HG02642 (cell line): ENCODE measurements at regions not wholly inside any gene's neighbourhood (a gene's known extent, or its start where the extent isn't known, plus 50 kb on each side); places are given as distances from the start of the nearest gene placed in this dataset.

Source experiments
- ATAC-seq: cut with Tn5 transposase; IDR thresholded peaks from one replicate; pipeline ENCODE4 v1.9.1; 2021; ENCODE audit warnings: mild to moderate bottlenecking; ENCODE audit not compliant: unreplicated experiment, poor library complexity

DNA sequence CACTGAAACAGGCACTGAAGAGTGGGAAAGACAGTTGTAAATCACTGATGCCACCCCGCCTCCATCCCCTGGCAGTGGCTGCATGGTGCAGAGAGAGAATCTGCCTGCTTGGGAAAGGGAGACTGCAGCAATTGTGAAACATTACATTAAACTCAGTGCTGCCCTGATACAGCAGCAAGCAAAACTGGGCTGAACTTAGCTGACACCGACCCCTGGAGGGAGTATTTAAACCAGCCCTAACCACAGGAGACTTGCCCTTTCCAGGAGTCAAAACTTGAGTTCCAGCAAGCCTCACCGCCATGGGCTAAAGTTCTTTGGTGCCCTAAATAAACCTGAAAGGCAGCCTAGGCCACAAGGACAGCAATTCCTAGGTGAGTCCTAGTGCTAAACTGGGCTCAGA lies 109.4 kb upstream of the PLPP4 start:
- ATAC-seq = no peak

DNA sequence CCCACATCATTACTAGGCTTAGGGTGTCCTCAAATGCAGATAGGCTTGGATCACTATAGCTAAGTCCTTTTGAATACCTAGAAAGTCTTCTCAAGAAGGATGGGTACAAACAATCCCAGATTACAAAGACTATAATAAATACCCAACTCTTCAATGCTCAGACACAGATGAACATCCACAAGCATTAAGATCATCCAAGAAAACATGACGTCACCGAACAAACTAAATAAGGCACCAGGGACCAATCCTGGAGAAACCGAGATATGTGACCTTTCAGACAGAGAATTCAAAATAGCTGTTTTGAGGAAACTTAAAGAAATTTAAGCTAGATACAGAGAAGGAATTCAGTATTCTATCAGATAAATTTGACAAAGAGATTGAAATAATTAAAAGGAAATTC lies 108.0 kb upstream of the PLPP4 start:
- ATAC-seq = no peak

DNA sequence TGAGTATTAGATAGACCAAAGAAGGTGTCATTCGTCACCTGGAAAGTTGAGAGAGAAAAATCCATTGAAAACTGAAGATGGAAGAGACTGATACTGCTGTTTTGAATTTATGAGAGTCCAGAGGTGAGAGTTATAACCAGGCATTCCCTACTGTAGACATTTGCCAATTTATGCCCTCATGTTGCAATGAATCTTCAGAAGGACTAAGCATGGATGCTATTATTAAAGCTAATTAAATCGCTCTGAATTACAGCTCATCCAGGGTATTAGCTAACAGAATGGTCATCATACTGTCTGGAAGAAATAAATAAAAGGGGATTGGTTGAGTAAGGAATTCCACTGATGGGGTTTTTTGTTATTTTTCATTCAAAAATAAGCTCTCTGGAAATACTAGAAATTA lies 101.6 kb upstream of the PLPP4 start:
- no peak for ATAC-seq

DNA sequence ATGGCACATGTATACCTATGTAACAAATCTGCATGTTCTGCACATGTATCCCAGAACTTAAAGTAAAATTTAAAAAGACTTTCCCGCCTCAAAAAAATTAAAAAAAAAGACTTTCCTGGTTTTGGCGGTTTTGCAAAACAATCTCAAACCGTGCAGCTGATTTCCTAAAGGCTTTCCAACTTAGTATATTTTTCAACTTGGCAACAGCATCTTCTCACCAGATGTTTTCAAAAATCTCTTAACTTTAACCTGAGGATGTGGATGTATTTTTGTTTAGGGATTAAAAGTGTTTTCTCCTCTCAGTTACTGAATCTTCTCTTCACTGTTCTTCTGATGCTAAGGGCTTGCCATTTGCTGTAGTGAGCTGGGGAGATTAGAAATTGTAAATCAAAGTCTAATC lies 96.5 kb upstream of the PLPP4 start:
- ATAC-seq = no peak

DNA sequence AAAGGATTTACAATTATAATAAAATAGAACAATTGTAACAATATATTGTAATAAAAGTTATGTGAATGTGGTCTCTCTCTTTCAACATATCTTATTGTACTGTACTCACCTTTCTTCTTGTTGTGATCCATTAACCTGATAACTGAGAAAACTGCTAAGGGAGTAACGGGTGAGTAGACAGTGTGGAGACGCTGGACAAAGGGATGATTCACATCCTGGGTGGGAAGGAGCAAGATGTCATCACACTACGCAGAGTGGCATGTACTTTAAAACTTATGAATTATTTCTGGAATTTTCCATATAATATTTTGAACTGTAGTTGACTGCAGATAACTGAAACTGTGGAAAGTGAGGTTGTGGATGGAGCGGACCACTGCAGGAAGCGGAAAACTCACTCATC lies 91.2 kb upstream of the PLPP4 start:
- no peak for ATAC-seq

DNA sequence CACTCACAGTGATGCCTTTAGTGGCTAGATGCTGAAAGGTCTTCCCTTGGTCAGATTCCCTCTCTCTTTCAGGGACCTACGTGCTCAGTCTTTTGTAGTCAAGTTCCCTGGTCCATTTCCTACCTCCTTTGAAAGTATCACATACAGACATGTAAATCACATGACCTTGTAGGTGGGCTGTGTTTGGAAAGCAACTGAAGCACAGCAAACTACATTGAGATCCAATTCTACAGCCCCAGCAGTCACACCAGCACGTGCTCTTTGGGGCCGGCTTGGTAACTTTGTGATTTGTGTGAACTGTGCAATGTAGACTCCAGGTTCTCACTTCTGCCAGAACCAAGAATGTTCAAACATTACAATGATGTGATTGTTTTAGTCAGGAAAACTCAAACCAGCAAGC lies 89.7 kb upstream of the PLPP4 start:
- ATAC-seq = no peak

DNA sequence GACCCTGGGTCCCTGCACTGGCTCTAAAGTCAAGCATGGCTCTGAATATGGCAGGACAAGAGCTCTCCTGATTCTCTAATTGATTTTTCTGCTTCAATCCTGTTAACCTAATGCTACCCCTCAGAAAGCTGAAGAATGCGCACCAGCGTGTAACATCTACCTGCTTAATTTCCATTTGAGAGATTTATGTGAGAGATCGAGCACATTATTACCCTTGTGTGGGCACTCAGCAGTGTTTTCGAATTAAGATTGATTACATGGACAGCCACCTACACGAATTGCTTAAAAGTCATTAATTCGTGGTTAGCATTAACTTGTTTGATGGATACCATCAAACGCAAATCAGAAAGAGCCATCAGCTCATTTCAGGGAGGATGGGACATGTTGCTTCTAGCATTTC lies 88.7 kb upstream of the PLPP4 start:
- no peak for ATAC-seq

DNA sequence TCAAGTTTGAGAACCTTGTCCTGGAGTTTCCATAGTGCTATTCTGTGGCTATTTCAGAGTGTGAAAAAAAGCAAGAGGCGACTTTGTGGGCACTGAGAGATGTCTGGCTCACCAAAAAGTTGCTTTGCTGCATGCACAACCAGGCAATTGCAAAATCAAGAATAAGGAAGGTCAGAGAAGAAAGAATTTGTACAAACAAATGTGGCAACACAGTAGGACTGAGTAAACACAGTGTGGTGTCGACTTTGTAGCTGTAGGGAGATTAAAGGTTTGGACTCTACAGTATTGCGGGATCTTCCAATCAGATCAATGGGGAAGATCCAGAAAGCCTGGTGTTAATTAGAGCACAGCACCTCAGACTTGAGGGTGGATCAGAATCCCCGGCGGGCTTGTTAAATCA lies 88.1 kb upstream of the PLPP4 start:
- no peak for ATAC-seq

DNA sequence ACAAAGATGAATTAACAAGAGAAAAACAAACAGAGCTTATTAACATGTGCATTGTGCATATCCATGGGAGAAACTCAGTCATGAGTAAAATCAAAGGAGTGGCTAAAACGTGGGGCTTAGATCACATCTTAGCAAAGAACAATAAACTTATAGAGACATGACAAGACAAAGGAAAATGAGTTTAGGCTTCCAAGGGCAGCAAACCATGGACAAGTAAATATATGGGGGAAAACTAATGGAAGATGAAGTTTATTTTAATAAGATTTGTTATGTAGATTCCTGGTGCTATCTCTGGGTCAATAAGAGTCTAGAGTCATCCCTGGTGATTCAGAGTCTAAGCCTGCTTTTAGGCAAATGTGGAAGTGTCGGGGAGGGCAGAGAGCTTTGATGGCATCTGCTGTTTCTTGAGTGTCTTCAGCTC lies 87.2 kb upstream of the PLPP4 start:
- no peak for ATAC-seq

DNA sequence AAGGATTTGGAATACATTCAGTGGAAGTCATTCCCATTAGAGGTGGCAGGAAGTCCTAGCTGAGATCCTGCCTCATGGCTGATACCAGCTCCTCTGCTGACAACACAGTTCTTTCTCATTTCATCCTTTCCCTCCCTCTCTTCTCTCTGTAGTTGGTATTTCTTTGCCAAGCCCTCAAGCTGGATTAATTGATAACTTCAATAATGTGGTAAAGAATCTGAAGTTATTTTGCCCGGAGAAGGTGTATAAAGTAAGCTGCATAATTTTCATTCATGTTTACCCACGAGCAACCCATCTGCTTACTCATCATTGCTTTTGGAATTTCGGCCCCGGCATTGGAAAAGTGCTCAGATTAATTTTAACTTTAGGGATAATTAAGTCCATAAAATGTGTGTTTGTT lies 85.2 kb upstream of the PLPP4 start:
- ATAC-seq = no peak

DNA sequence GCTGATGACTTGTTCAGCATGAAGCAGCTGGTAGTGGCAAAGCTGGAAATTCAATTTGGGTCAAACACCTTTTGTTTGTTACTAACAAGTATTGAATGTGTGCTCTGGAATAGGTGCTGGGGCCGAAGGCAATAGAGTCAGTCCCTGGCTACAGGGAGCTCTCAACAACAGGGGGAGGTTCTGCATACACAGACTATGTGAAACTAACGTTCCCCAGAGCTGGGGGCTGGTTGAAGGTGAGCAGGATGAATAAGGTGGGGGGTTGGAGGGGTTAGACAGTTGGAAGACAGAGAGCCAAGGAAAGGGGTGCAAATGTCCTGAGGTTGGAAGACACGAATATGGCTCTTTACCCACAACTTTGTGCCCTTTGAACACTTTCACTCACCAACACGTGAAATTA lies 84.1 kb upstream of the PLPP4 start:
- ATAC-seq = no peak

DNA sequence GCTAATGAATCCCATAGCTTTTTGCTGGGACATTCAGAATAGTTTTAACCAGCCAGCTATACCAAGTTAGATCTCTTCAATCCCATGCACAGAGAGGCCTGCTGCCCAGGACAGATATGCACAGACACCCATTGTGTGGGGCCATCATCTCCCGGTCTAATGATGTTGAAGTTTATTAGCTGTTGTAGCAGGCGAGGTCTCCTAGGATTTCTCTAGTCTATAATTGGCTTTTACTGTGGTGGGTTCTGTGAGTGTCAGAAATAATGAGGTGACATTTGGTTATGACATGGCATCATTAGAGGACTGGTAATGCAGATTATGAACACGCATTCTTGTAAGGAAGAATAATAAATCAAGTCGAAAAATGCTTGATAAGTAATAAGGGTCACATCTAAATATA lies 81.4 kb upstream of the PLPP4 start:
- no peak for ATAC-seq

DNA sequence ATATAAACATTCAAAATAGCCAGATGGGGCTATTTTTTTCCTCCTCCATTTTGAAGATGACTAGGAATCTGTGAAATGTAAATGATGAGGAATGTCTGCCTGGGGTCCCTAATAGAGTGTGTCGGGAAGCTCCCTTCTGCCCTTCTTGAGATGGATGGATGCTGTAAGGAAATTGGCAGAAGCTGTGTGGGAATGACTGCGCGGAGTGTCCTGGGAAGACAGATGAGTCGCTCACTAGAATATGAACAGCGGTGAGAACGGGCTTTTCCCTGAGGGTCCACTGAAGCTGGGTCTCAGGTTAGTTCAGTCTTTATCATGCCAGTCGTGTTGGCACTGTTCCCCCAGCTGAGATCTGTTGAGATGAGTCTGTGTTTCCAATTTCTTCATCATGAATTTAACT lies 75.1 kb upstream of the PLPP4 start:
- ATAC-seq = no peak

DNA sequence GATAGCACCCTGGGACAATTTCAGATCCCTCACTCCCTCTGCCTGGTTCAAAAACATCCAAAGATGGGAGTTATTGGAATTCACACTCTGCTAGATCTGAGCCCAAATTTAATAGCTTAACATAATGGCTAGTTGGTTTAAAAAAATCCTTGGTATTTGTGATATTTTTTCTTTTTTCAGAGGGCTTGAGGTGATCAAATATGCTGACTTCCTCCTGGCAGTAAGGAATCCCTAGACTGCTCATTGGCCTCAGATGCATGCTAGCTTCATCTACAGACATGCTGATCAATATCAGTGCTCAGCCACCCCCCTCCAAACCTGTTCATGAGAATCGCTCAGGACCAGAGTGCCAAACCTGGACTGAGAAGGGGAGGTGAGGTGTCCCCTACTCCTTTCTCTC lies 74.7 kb upstream of the PLPP4 start:
- ATAC-seq = no peak

DNA sequence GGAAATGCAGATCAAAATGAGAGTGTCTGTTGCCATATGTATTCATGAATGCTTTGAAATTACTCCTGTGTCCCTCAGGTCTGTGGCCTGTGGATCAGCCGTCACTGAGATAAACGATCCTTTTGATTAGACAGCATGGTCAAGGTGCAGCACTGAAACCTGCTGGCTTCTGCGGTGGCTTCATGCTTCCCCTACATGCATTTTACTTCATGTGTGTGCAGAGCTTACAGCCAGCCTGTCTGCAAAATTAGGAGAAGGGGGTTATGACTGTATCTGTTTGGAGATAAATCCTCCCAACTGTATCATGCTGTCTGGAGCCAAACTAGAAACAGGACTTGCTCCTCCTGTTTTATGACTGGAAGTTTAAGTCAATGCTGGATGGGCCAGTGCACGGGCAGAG lies 71.0 kb upstream of the PLPP4 start:
- no peak for ATAC-seq

DNA sequence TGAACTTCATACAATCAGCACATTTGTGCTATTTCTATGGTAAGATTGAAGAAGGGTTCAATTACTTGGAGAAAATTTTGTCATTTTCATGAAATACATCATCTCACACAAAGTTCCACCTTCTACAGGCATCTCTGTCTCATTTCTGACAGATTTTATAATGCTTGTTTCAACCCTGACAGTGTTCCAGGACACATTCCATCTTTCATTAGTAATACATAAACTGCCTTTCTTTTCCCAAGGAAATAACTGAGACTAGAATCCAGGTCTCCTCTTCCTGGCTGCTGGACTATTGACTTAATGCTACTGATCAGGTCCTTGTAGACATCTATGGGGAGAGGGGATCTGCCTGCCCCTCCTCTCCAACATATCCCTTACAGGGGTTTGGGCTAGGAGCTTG lies 70.1 kb upstream of the PLPP4 start:
- ATAC-seq = no peak

DNA sequence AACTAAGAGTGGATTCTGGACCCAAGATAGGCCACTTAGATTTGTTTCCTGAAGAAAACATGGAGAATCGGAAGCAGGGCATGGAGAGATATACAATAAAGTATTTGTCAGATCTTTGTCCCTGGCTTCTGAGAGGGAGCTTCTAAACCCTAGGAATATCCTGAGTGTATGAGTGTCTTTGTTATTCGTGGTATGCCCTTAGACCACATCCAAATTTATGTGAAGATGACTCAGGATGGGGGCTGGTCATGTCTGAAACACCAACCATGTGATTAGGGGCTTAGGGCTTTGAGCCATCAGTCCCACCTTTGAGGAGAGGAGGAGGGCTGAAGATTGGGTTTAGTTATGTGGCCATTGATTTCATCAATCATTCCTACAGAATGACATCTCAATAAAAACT lies 69.7 kb upstream of the PLPP4 start:
- ATAC-seq = no peak

DNA sequence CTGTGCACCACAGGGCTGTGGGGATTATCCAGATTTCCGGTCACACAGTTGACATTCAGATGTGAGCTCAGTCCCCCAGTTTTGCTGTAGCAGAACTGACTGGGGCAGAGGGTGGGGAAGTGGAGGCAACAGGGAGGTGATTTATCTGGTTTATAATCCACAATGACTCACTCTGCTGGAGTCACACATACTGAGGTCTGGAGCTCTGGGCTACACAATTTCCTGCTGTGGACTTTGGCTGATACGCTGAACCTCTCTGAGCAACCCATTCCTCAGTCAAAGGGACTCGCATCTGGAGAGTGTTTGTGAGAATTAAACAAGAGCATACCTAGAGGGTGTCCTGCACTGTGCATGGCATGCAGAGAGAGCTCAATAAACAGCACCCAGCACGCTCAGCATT lies 64.8 kb upstream of the PLPP4 start:
- no peak for ATAC-seq

DNA sequence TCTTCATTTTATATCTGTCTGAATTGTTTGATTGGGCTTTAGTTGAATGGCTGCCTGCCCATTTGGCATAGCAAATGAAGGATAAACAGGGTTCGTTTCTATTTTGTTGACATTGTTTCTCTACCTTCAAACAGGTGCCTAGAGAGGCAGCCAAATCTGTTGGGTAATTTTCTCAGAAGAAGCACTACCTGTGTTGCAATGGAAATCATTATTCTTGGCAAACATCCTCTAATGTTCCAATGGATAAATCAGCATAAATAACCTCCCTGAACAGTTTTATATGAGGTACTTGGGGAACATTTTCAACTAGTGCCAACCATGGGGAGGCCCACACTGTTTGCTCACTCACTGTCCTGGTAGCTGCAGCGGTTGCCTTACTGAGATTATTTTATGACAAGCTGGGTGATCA lies 64.4 kb upstream of the PLPP4 start:
- ATAC-seq = no peak

DNA sequence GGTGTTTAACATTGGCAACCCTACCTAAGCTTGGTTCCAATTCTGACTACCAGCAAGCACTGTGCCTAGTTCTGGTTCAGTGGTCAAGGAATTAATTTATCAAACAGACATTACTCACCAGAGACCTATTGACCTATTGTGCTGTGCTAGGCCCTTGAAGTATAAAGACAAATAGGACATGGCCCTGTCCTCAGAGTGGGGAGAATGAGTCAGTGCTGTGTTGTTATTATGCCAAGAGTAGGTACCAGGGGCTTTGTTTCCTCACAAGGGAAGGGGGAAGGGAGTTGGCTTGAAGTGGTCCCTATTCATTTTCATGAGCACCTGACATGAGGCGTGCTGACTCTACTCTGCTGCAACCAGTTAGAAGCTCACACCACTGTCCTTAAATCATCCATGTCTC lies 62.6 kb upstream of the PLPP4 start:
- ATAC-seq = no peak

DNA sequence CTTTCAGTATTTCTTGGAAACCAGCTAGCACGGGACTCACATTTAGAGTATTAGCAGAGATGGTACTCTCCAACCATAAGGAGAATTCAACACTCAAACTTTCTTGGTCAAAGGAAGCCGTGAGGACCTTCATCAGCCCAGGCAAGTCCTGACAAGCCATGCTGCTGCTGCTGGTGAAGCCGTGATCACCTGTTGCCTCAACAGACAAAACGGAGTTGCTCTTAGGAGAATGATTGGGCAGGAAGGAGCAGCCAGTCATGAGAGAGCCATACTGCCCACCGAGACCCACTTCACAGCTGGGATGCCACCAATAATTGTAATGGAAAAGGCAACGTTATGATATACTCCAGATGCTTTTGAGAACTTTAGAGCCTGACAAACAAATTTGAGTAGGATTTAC lies 60.8 kb upstream of the PLPP4 start:
- no peak for ATAC-seq

DNA sequence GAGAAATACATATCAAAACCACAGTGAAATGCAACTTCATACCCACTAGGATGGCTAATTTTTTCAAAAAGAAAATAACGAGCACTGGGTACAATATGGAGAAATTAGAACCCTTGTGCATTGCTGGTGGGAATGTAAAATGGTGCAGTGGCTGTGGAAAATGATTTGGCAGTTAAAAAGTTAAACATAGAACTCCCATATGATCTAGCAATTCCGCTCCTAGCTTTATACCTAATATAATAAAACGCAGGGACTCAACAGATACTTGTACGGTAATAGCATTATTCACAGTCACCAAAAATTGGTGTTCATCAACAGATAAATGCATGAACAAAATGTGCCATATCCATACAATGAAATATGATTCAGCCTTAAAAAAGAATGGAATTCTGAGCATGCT lies 58.8 kb upstream of the PLPP4 start:
- no peak for ATAC-seq

DNA sequence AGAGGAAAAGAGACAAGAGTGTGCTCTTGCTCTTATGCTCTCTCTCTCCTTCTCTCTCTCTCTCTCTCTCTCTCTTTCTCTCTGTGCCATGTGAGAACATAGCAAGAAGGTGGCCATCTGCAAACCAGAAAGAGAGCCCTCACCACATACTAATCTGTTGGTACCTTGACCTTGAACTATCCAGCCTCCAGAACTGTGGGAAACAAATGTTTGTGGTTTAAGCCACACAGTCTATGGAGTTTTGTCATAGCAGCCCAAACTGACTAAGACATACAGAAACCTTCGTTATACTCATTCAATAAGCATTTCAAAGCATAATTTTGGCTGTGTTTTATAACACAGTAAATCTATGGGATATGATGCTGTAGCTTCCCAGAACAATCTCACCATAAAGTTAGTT lies 56.4 kb upstream of the PLPP4 start:
- no peak for ATAC-seq
